K562 (cell line): ENCODE measurements at regions not wholly inside any gene's neighbourhood (a gene's known extent, or its start where the extent isn't known, plus 50 kb on each side); places are given as distances from the start of the nearest gene placed in this dataset.

Experiments
- CHD4 ChIP-seq: fragments of 200-600 bp; sonication (generic); IDR thresholded peaks from 3 replicates; pipeline ENCODE4 v1.6.1; 2012; ENCODE audit warnings: low read depth, mild to moderate bottlenecking, mixed read lengths, low read length, inconsistent platforms; ENCODE audit not compliant: insufficient read depth, insufficient replicate concordance, poor library complexity, severe bottlenecking
- ETV5 ChIP-seq: sonication (generic); formaldehyde crosslinking; IDR thresholded peaks from 2 replicates; pipeline ENCODE4 v1.4.0; 2020; ENCODE audit warnings: low read depth, mild to moderate bottlenecking, missing genetic modification reagents
- HNRNPL ChIP-seq: fragments of 200-400 bp; formaldehyde crosslinking; IDR thresholded peaks from 2 replicates; pipeline ENCODE4 v1.6.1; 2017; ENCODE audit warnings: low read depth, mild to moderate bottlenecking, low read length
- LCOR ChIP-seq: sonication (generic); formaldehyde crosslinking; IDR thresholded peaks from 2 replicates; pipeline ENCODE4 v1.8.0; 2022; ENCODE audit warnings: mild to moderate bottlenecking, missing genetic modification reagents
- MAFG ChIP-seq: fragments of 450-650 bp; conservative IDR thresholded peaks from 2 replicates; pipeline ENCODE4 v1.6.1; 2016; ENCODE audit warnings: missing genetic modification characterization, missing compliant biosample characterization
- PHB2 ChIP-seq: fragments of 450-650 bp; IDR thresholded peaks from 2 replicates; pipeline ENCODE4 v1.6.1; 2017; ENCODE audit warnings: low read depth
- RNF2 ChIP-seq: sonication (generic); IDR thresholded peaks from 2 replicates; pipeline ENCODE4 v1.6.1; 2016
- SOX6 ChIP-seq: fragments of 450-650 bp; IDR thresholded peaks from 2 replicates; pipeline ENCODE4 v1.6.1; 2014; ENCODE audit warnings: mild to moderate bottlenecking
- TAF9B ChIP-seq: fragments of 450-650 bp; IDR thresholded peaks from 2 replicates; pipeline ENCODE4 v1.6.1; 2018; ENCODE audit warnings: mild to moderate bottlenecking; ENCODE audit not compliant: partially characterized antibody
- ZNF436 ChIP-seq: fragments of 250-450, 450-650 bp; sonication (Bioruptor Pico); formaldehyde crosslinking; IDR thresholded peaks from 2 replicates; pipeline ENCODE4 v1.7.0; 2020; ENCODE audit warnings: mild to moderate bottlenecking
- ZNF830 ChIP-seq: fragments of 250-450 bp; sonication (Bioruptor Pico); IDR thresholded peaks from 2 replicates; pipeline ENCODE4 v1.5.0; 2021; ENCODE audit warnings: mild to moderate bottlenecking
- TF ChIP-seq, protein P1 (sequence below): fragments of 450-650 bp; IDR thresholded peaks from 2 replicates; pipeline ENCODE4 v1.6.1; 2018; ENCODE audit not compliant: partially characterized antibody
- TF ChIP-seq, protein P2 (sequence below): IDR thresholded peaks from 2 replicates; pipeline ENCODE4 v1.6.1; 2014; ENCODE audit warnings: antibody characterized with exemption

DNA sequence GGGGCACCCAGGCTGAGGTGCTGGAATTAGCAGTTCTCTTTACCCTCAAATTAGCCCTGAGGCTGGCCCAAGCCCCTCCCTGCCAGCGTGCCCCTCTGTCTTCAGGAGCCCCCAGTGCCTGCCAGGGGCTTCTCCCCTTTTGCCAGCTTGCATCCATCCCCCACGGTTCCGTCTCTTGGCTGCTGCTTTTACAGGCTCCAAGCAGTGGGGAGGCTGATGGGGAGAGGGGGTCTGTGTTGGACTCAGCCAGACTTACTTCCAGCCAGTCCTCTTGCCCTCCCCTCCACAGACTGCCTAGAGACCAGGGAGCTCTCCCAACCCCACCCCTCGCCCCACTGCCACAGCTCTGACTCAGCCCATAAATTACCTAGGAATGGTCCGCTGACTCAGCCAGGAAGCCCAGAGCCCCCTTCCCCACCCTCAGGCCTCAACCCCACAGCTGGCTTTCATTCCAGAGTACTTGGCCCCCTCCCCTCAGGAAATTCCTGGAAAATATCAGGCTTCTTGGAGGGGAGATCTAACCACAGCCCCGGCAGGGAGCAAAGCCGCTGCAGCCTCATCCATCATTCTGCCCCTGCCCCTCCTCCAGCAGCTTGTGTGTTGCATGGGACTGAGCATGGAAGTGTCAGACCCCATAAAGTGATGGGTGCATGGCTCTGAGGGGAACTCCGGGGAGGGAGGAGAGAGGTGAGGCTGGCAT, 184.6 kb downstream of the ZFP36L2 start (continued):
- TF ChIP-seq, protein P1, sequence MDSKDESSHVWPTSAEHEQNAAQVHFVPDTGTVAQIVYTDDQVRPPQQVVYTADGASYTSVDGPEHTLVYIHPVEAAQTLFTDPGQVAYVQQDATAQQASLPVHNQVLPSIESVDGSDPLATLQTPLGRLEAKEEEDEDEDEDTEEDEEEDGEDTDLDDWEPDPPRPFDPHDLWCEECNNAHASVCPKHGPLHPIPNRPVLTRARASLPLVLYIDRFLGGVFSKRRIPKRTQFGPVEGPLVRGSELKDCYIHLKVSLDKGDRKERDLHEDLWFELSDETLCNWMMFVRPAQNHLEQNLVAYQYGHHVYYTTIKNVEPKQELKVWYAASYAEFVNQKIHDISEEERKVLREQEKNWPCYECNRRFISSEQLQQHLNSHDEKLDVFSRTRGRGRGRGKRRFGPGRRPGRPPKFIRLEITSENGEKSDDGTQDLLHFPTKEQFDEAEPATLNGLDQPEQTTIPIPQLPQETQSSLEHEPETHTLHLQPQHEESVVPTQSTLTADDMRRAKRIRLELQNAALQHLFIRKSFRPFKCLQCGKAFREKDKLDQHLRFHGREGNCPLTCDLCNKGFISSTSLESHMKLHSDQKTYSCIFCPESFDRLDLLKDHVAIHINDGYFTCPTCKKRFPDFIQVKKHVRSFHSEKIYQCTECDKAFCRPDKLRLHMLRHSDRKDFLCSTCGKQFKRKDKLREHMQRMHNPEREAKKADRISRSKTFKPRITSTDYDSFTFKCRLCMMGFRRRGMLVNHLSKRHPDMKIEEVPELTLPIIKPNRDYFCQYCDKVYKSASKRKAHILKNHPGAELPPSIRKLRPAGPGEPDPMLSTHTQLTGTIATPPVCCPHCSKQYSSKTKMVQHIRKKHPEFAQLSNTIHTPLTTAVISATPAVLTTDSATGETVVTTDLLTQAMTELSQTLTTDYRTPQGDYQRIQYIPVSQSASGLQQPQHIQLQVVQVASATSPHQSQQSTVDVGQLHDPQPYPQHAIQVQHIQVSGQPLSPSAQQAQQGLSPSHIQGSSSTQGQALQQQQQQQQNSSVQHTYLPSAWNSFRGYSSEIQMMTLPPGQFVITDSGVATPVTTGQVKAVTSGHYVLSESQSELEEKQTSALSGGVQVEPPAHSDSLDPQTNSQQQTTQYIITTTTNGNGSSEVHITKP, result peak; percentile 6
- no peak for TF ChIP-seq ZNF830 (CRISPR knock-in tag)
- TF ChIP-seq ETV5 (CRISPR knock-in tag), result peak; percentile 82
- 0 out of 2 replicates have a peak, but pooled peaks have one; percentile 33 for TF ChIP-seq ZNF436 (CRISPR knock-in tag)
- TF ChIP-seq HNRNPL, result no peak
- peak; percentile 27 for TF ChIP-seq CHD4
- TF ChIP-seq MAFG (tag), result peak; percentile 28; the same call in 1 of the 2 replicates
- TF ChIP-seq LCOR (CRISPR knock-in tag), result peak; percentile 61; the same call in 1 of the 2 replicates
- TF ChIP-seq PHB2, result no peak
- 0 out of 2 replicates have a peak, but pooled peaks have one; percentile 23 for TF ChIP-seq SOX6
- TF ChIP-seq RNF2, result 0 out of 2 replicates have a peak, but pooled peaks have one; percentile 30
- TF ChIP-seq, protein P2, sequence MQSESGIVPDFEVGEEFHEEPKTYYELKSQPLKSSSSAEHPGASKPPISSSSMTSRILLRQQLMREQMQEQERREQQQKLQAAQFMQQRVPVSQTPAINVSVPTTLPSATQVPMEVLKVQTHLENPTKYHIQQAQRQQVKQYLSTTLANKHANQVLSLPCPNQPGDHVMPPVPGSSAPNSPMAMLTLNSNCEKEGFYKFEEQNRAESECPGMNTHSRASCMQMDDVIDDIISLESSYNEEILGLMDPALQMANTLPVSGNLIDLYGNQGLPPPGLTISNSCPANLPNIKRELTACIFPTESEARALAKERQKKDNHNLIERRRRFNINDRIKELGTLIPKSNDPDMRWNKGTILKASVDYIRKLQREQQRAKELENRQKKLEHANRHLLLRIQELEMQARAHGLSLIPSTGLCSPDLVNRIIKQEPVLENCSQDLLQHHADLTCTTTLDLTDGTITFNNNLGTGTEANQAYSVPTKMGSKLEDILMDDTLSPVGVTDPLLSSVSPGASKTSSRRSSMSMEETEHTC, result peak; percentile 8; the same call in 1 of the 2 replicates
- TF ChIP-seq TAF9B, result peak; percentile 88
